Ovary (tissue), 3 donors: ENCODE measurements at regions not wholly inside any gene's neighbourhood (a gene's known extent, or its start where the extent isn't known, plus 50 kb on each side); places are given as distances from the start of the nearest gene placed in this dataset.

Experiments
- CTCF ChIP-seq, 3 donors: fragments of 450-650 bp in 2 of 3; fragments of 200-600 bp in 1 of 3; IDR thresholded peaks; one replicate each; pipeline versions ENCODE4 v1.5.1 to v1.8.0; 2016 to 2022; ENCODE audit warnings: antibody characterized with exemption in 3 of 3, mild to moderate bottlenecking in 1 of 3
- EP300 ChIP-seq: sonication (generic); formaldehyde crosslinking; IDR thresholded peaks from one replicate; pipeline ENCODE4 v1.6.1; 2017; ENCODE audit warnings: antibody characterized with exemption
- POLR2A ChIP-seq: fragments of 450-650 bp; IDR thresholded peaks from one replicate; pipeline ENCODE4 v1.6.1; 2017; ENCODE audit warnings: antibody characterized with exemption, mild to moderate bottlenecking, moderate library complexity
- donor health status: DM: no; HTN: no; CAD: no.

GRCh38 chr6:67393356-67393755, 1241.7 kb upstream of the ADGRB3 start:
- TF ChIP-seq POLR2A: no peak
- TF ChIP-seq CTCF (IDR thresholded peaks at IDR 0.05): no peak
- TF ChIP-seq EP300: no peak
